ENCODE measurements at regions not wholly inside any gene's neighbourhood (a gene's known extent, or its start where the extent isn't known, plus 50 kb on each side); places are given as distances from the start of the nearest gene placed in this dataset.

DNA sequence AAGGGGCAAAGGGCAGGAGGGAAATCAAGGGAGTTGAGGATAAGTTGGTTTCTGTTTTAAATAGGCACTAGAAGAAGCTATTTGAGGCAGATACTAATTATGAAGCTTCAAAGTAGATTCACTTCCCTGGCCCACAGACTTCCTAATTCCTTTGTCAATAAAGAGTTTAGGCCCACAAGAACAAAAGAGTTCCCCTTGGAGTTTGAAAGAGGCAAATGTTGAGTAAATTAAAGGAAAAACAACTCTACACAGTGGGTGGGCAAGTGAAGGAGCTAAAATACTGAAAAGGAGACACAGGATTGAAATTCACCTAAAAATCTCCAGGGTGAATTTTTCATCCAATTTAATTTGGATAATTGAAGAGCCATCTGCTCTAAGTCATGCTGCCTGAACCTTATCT, 411.7 kb upstream of the RORA start:
- TF ChIP-seq RCOR1 (IDR thresholded peaks at IDR 0.05; ENCODE audit: insufficient replicate concordance, low read length) = no peak
- TF ChIP-seq MXI1 (IDR thresholded peaks at IDR 0.05; ENCODE audit: borderline replicate concordance, low read depth, low read length) = no peak
- TF ChIP-seq CEBPB (IDR thresholded peaks at IDR 0.05; ENCODE audit: low read depth, low read length) = no peak
- TF ChIP-seq, protein P1, sequence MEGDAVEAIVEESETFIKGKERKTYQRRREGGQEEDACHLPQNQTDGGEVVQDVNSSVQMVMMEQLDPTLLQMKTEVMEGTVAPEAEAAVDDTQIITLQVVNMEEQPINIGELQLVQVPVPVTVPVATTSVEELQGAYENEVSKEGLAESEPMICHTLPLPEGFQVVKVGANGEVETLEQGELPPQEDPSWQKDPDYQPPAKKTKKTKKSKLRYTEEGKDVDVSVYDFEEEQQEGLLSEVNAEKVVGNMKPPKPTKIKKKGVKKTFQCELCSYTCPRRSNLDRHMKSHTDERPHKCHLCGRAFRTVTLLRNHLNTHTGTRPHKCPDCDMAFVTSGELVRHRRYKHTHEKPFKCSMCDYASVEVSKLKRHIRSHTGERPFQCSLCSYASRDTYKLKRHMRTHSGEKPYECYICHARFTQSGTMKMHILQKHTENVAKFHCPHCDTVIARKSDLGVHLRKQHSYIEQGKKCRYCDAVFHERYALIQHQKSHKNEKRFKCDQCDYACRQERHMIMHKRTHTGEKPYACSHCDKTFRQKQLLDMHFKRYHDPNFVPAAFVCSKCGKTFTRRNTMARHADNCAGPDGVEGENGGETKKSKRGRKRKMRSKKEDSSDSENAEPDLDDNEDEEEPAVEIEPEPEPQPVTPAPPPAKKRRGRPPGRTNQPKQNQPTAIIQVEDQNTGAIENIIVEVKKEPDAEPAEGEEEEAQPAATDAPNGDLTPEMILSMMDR (conservative IDR thresholded peaks at IDR 0.05; ENCODE audit: low read depth, low read length) = no peak
- TF ChIP-seq MAFK (IDR thresholded peaks at IDR 0.05; ENCODE audit: low read depth, low read length) = no peak
- TF ChIP-seq POLR2A (IDR thresholded peaks at IDR 0.05; ENCODE audit: low read depth, low read length) = no peak
- TF ChIP-seq, protein P2, sequence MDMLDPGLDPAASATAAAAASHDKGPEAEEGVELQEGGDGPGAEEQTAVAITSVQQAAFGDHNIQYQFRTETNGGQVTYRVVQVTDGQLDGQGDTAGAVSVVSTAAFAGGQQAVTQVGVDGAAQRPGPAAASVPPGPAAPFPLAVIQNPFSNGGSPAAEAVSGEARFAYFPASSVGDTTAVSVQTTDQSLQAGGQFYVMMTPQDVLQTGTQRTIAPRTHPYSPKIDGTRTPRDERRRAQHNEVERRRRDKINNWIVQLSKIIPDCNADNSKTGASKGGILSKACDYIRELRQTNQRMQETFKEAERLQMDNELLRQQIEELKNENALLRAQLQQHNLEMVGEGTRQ (IDR thresholded peaks at IDR 0.05; ENCODE audit: low read depth, low read length) = no peak
- no peak for TF ChIP-seq RAD21 (IDR thresholded peaks at IDR 0.05; ENCODE audit: low read length)
- TF ChIP-seq CHD1 (IDR thresholded peaks at IDR 0.05; ENCODE audit: low read depth, low read length) = no peak
- TF ChIP-seq, protein P3, sequence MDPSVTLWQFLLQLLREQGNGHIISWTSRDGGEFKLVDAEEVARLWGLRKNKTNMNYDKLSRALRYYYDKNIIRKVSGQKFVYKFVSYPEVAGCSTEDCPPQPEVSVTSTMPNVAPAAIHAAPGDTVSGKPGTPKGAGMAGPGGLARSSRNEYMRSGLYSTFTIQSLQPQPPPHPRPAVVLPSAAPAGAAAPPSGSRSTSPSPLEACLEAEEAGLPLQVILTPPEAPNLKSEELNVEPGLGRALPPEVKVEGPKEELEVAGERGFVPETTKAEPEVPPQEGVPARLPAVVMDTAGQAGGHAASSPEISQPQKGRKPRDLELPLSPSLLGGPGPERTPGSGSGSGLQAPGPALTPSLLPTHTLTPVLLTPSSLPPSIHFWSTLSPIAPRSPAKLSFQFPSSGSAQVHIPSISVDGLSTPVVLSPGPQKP (IDR thresholded peaks at IDR 0.05; ENCODE audit: borderline replicate concordance, low read depth, low read length) = no peak
